GM23338 (cell line): ENCODE measurements at regions not wholly inside any gene's neighbourhood (a gene's known extent, or its start where the extent isn't known, plus 50 kb on each side); places are given as distances from the start of the nearest gene placed in this dataset.

Experiments used
- CREB1 ChIP-seq: fragments of 250-450 bp; sonication (Bioruptor Pico); IDR thresholded peaks from 2 replicates; pipeline ENCODE4 v1.5.0; 2020; ENCODE audit warnings: low read depth, mild to moderate bottlenecking, moderate library complexity
- CTCF ChIP-seq, 2 experiments: fragments of 200-600 bp in 1 of 2; sonication (generic) in 1 of 2; conservative IDR thresholded peaks; 2 replicates each; pipeline versions ENCODE4 v1.5.1 to v1.6.1; 2016 to 2017; ENCODE audit warnings: antibody characterized with exemption in 2 of 2, low read depth in 2 of 2, mild to moderate bottlenecking in 2 of 2, moderate library complexity in 1 of 2
- EZH2 ChIP-seq: fragments of 200-600 bp; sonication (generic); IDR thresholded peaks from one replicate; pipeline ENCODE4 v1.8.0; 2017; ENCODE audit warnings: antibody characterized with exemption, mild to moderate bottlenecking, low read depth; ENCODE audit not compliant: unreplicated experiment
- POLR2AphosphoS5 ChIP-seq: IDR thresholded peaks from 2 replicates; pipeline ENCODE4 v1.6.1; 2016; ENCODE audit warnings: antibody characterized with exemption, low read depth

GRCh38 chr1:58159434-58159830 lies 387.1 kb downstream of the OMA1 start:
- no peak for TF ChIP-seq EZH2
- TF ChIP-seq POLR2AphosphoS5, result no peak
- no peak for TF ChIP-seq CTCF (conservative IDR thresholded peaks at IDR 0.05; ENCODE audit: low read depth in 2 of 2)
- TF ChIP-seq CREB1 (CRISPR knock-in tag), result no peak
